Stimulated activated effector memory CD8-positive, alpha-beta T cell treated with anti-CD3 and anti-CD28 coated beads, Interleukin-12 subunit alpha, Interleukin-12 subunit beta, amount 100 ng/mL, for 72 hours (primary cell): ENCODE measurements at regions not wholly inside any gene's neighbourhood (a gene's known extent, or its start where the extent isn't known, plus 50 kb on each side); places are given as distances from the start of the nearest gene placed in this dataset.

Experiments
- ATAC-seq: fragments of 150-1000 bp; cut with Tn5 transposase; 2 replicates; pipeline ENCODE4 v1.10.0; 2021
- DNase-seq, 2 donors: peaks; one replicate each; pipeline ENCODE4 v3.0.0; 2021 to 2022; ENCODE audit warnings: low spot score in 2 of 2
- H3K27ac Mint-ChIP-seq: one replicate; pipeline ENCODE4 v1.8.0; 2022; ENCODE audit warnings: mild to moderate bottlenecking, mixed read lengths
- H3K36me3 Mint-ChIP-seq: one replicate; pipeline ENCODE4 v1.8.0; 2022; ENCODE audit warnings: mild to moderate bottlenecking, mixed read lengths
- H3K4me1 Mint-ChIP-seq: one replicate; pipeline ENCODE4 v1.8.0; 2022; ENCODE audit warnings: mixed read lengths
- H3K4me3 Mint-ChIP-seq: one replicate; pipeline ENCODE4 v1.8.0; 2022; ENCODE audit warnings: mild to moderate bottlenecking, mixed read lengths
- H3K9me3 Mint-ChIP-seq: one replicate; pipeline ENCODE4 v1.8.0; 2022; ENCODE audit warnings: mixed read lengths

DNA sequence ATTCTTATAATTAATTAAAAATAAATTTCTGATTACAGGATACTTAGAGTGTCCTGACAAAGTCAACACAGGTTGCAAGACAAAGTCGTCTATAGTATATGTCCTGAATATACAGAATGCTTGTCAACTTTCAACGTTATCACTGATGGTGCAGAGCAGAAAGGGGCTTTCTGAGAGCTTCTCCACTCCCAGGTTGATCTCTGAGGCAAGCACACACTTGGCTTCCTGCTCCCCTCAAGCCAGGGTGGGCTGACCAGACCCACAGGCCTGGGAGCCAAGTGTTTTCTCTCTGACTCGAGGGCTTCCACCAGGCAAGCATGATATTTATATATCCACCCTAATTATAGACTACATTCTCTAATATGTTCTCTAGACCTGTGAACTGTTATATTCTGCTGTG, 448.9 kb downstream of the SH2D4B start:
- Mint-ChIP-seq H3K36me3 (no peaks in the 10 kb centered on the region), H3K27ac (no peak overlapping the region), H3K4me3 (no peak overlapping the region), H3K4me1 (no peaks in the 10 kb centered on the region), H3K9me3 (peaks cover 5% of the 10 kb centered on the region)
- ATAC-seq: no peak
- no peak for DNase-seq

GRCh38 chr10:80988755-80989154, 451.1 kb downstream of the SH2D4B start:
- Mint-ChIP-seq H3K4me3 (no peak overlapping the region), H3K36me3 (no peaks in the 10 kb centered on the region), H3K9me3 (peaks cover 5% of the 10 kb centered on the region), H3K27ac (no peak overlapping the region), H3K4me1 (no peaks in the 10 kb centered on the region)
- DNase-seq (no peak), ATAC-seq (no peak)

- DNase-seq (no peak), ATAC-seq (no peak)
- Mint-ChIP-seq H3K4me3 (no peak overlapping the region), H3K9me3 (peaks cover 6% of the 10 kb centered on the region), H3K27ac (no peak overlapping the region), H3K36me3 (no peaks in the 10 kb centered on the region), H3K4me1 (no peaks in the 10 kb centered on the region)
These were observed 459.0 kb downstream of the SH2D4B start for GRCh38 chr10:80996615-80997193.

GRCh38 chr10:81000781-81001180, 463.1 kb downstream of the SH2D4B start:
- Mint-ChIP-seq H3K4me1 (no peaks in the 10 kb centered on the region), H3K9me3 (peaks cover 6% of the 10 kb centered on the region), H3K27ac (no peak overlapping the region), H3K4me3 (no peak overlapping the region), H3K36me3 (no peaks in the 10 kb centered on the region)
- ATAC-seq (no peak), DNase-seq (no peak)

DNA sequence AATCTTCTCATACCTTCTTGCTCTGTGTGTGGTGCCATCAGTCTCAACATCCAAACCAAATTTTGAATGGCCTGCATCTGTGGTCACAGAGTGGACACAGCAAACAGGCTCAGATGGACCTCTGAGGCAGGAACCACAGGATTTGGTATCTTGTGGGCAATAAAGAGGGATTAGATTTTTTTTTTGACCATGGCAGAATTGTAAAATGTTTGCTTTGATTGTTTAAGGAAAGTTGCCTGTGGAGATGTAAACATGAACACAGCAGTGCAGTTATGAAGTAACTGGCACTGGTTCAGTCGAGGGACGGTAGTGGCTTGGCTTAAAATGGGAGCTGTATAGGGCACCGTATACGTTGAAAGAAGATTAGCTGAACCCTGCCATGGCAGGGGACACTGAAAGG, 464.7 kb downstream of the SH2D4B start:
- DNase-seq: no peak
- no peak for ATAC-seq
- Mint-ChIP-seq H3K36me3 (no peaks in the 10 kb centered on the region), H3K4me3 (no peak overlapping the region), H3K9me3 (peaks cover 2% of the 10 kb centered on the region), H3K4me1 (no peaks in the 10 kb centered on the region), H3K27ac (no peak overlapping the region)

DNA sequence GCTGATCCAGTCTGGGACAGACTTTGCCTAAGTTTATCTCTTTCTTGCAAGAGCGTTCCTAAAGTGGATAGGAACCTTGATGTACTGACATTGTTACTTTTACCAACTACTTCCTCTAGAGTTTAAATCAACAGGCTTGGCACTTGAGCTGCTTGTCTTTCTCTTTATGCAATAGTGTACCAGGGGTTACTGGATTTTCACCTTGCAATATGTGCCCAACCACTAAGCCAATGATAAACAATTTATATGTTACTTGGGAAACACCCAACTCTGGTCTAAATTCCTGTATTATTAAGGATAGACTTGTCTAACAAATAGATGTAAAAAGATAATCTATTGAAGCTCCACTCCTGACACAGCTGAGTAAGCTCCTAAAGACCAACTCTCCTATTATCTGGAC, 470.2 kb downstream of the SH2D4B start:
- DNase-seq: no peak
- Mint-ChIP-seq H3K36me3 (no peaks in the 10 kb centered on the region), H3K4me1 (no peaks in the 10 kb centered on the region), H3K27ac (no peak overlapping the region), H3K9me3 (no peaks in the 10 kb centered on the region), H3K4me3 (no peak overlapping the region)
- ATAC-seq: no peak

GRCh38 chr10:81008726-81009125, 471.0 kb downstream of the SH2D4B start:
- Mint-ChIP-seq H3K36me3 (no peaks in the 10 kb centered on the region), H3K27ac (no peak overlapping the region), H3K4me3 (no peak overlapping the region), H3K9me3 (no peaks in the 10 kb centered on the region), H3K4me1 (no peaks in the 10 kb centered on the region)
- ATAC-seq: no peak
- no peak for DNase-seq

DNA sequence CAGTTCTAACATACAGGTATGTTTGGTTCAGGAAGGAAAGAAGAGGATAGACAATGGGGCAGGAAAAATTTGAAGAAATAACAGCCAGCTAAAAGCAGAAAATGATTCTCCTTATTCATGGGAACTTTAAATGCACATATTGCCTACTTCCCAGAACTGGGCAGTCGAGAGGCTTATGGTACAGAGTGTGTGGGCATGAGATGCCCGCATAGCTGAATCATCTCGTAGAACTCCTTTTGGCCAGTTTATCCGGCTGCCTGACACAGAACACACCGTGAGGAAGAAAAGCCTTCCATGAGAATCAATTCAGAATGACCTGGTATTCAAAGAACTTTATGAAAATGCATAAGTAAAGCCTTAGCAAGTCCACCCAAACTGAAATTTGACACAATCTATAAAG, 471.6 kb downstream of the SH2D4B start:
- DNase-seq (no peak), ATAC-seq (no peak)
- no peaks in the 10 kb centered on the region for H3K4me1 Mint-ChIP-seq
- no peak overlapping the region for H3K4me3 Mint-ChIP-seq
- no peaks in the 10 kb centered on the region for H3K9me3 Mint-ChIP-seq
- H3K27ac Mint-ChIP-seq: no peak overlapping the region
- no peaks in the 10 kb centered on the region for H3K36me3 Mint-ChIP-seq

- no peak for ATAC-seq
- Mint-ChIP-seq H3K4me1 (no peaks in the 10 kb centered on the region), H3K36me3 (no peaks in the 10 kb centered on the region), H3K27ac (no peak overlapping the region), H3K4me3 (no peak overlapping the region), H3K9me3 (no peaks in the 10 kb centered on the region)
- DNase-seq: no peak
These were observed 476.1 kb downstream of the SH2D4B start for GRCh38 chr10:81013771-81014170.

DNA sequence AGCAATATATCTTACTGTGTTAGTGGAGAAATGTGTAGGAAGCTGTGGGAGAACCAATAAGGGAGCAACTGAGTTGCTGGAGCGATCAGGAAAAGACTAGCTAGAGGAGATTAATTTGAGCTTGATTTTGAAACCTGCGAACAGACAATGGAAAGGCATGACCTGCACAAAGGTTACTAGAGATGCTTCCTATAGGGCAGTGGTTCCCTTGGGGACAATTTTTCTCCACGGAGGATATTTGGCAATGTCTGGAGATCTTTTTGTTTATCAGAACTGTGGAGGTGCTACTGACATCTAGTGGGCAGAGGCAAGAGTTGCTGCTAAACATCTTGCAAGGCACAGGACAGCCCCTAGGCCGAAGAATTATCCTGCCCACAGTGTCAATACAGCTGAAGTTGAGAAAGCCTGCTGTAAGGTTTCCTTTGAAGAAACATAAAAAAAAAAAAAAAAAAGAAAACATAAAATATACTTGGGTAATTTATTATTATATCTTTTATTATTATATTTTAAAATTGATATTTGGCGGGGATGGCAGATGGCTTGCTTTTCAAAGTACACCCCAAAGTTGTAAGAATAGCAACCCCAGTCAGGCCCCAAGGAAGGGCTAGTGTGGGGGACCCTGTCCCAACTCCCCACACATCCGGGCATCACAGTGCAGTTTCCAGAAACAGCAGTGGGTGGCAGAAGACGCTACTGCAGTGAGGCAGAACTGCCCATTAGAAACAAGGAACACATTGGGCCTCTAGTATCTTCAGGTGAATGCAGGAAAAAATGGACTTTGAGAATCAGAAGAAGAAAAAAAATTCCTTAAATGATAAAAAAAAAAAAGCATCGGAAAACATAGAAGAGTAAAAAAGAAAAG, 481.6 kb downstream of the SH2D4B start:
- DNase-seq (no peak), ATAC-seq (no peak)
- Mint-ChIP-seq H3K4me1 (no peaks in the 10 kb centered on the region), H3K4me3 (no peak overlapping the region), H3K36me3 (no peaks in the 10 kb centered on the region), H3K9me3 (no peaks in the 10 kb centered on the region), H3K27ac (no peak overlapping the region)

GRCh38 chr10:81021428-81022129, 483.9 kb downstream of the SH2D4B start:
- Mint-ChIP-seq H3K27ac (no peak overlapping the region), H3K4me3 (no peak overlapping the region), H3K9me3 (no peaks in the 10 kb centered on the region), H3K4me1 (no peaks in the 10 kb centered on the region), H3K36me3 (no peaks in the 10 kb centered on the region)
- DNase-seq (no peak), ATAC-seq (no peak)

DNA sequence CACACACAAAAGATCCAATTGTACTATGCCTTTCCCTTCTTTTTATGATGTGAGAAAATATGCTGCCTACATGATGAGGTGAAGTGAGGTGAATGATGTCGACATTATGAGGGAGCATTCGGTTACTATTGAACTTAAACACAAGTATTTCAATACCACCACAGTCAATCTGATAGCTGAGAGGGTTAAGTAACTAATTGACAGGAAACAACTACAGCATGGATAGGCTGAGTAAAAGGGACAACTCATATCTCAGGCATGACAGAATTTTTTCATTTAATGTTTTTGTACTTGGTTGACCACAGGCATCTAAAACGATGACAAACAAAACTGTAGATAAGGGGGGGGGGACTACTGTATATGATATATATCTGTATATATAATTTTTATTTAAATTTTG, 488.9 kb downstream of the SH2D4B start:
- Mint-ChIP-seq H3K36me3 (no peaks in the 10 kb centered on the region), H3K27ac (no peak overlapping the region), H3K9me3 (no peaks in the 10 kb centered on the region), H3K4me3 (no peak overlapping the region), H3K4me1 (no peaks in the 10 kb centered on the region)
- ATAC-seq (no peak), DNase-seq (no peak)

GRCh38 chr10:81027223-81027622, 489.5 kb downstream of the SH2D4B start:
- no peak for ATAC-seq
- no peak for DNase-seq
- no peak overlapping the region for H3K4me3 Mint-ChIP-seq
- H3K36me3 Mint-ChIP-seq: no peaks in the 10 kb centered on the region
- H3K27ac Mint-ChIP-seq: no peak overlapping the region
- peaks cover 3% of the 10 kb centered on the region for H3K9me3 Mint-ChIP-seq
- no peaks in the 10 kb centered on the region for H3K4me1 Mint-ChIP-seq

GRCh38 chr10:81027706-81028105, 490.0 kb downstream of the SH2D4B start:
- no peaks in the 10 kb centered on the region for H3K4me1 Mint-ChIP-seq
- peaks cover 3% of the 10 kb centered on the region for H3K9me3 Mint-ChIP-seq
- H3K27ac Mint-ChIP-seq: no peak overlapping the region
- ATAC-seq (no peak), DNase-seq (no peak)
- no peaks in the 10 kb centered on the region for H3K36me3 Mint-ChIP-seq
- H3K4me3 Mint-ChIP-seq: no peak overlapping the region

DNA sequence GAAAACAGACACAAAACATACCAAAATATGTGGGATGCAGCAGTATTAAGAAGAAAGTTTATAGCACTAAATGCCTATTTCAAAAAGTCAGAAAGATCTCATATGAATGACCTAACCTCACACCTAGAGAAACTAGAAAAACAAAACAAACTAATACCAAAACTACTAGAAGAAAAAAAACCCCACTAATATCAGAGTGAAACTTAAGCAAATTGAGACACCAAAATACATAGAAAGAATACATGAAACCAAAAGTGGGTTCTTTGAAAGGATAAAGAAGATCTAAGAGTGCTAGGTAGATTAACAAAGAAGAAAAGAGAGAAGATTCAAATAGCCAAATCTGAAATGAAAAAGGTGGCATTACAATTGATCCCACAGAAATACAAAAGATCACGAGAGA, 494.1 kb downstream of the SH2D4B start:
- no peaks in the 10 kb centered on the region for H3K4me1 Mint-ChIP-seq
- peaks cover 15% of the 10 kb centered on the region for H3K9me3 Mint-ChIP-seq
- no peak for ATAC-seq
- no peak overlapping the region for H3K27ac Mint-ChIP-seq
- no peak overlapping the region for H3K4me3 Mint-ChIP-seq
- DNase-seq: no peak
- no peaks in the 10 kb centered on the region for H3K36me3 Mint-ChIP-seq

DNA sequence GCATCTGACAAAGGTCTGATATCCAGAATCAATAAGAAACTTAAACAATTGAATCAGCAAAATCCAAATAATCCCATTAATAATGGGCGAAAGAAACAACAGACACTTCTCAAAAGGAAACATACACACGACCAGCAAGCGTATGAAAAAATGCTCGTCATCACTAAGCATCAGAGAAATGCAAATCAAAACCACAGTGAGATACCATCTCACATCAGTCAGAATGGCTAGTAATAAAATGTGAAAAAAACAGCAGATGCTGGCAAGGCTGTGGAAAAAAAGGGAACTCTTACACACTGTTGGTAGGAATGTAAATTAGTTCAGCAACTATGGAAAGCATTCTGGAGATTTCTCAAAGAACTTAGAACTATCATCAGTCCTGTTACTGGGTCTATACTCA, 496.7 kb downstream of the SH2D4B start:
- H3K27ac Mint-ChIP-seq: no peak overlapping the region
- ATAC-seq (no peak), DNase-seq (no peak)
- no peaks in the 10 kb centered on the region for H3K36me3 Mint-ChIP-seq
- no peaks in the 10 kb centered on the region for H3K4me1 Mint-ChIP-seq
- H3K4me3 Mint-ChIP-seq: no peak overlapping the region
- H3K9me3 Mint-ChIP-seq: peaks cover 21% of the 10 kb centered on the region
